ENCODE measurements at regions not wholly inside any gene's neighbourhood (a gene's known extent, or its start where the extent isn't known, plus 50 kb on each side); places are given as distances from the start of the nearest gene placed in this dataset.

GRCh38 chrX:138788771-138789170, 77.3 kb upstream of the FGF13 start:
- TF ChIP-seq REST (IDR thresholded peaks at IDR 0.05) (no peak), ATF3 (IDR thresholded peaks at IDR 0.05) (no peak), CTCF (IDR thresholded peaks at IDR 0.05; ENCODE audit: low read depth, low read length, missing input control) (no peak), GABPA (IDR thresholded peaks at IDR 0.05 in 1 of 2, conservative IDR thresholded peaks at IDR 0.05 in 1 of 2) (no peak)
